Vagina (tissue), 2 donors: ENCODE measurements at regions not wholly inside any gene's neighbourhood (a gene's known extent, or its start where the extent isn't known, plus 50 kb on each side); places are given as distances from the start of the nearest gene placed in this dataset.

Experiments used
- DNase-seq, 2 donors: peaks; one replicate each; pipeline ENCODE4 v3.0.0-alpha.2; 2017; ENCODE audit errors: extremely low spot score in 2 of 2
- H3K27ac ChIP-seq: fragments of 200-600 bp; sonication (generic); one replicate; pipeline ENCODE4 v1.5.1; 2019
- H3K27me3 ChIP-seq: fragments of 200-600 bp; sonication (generic); one replicate; pipeline ENCODE4 v1.5.1; 2019
- H3K36me3 ChIP-seq, 2 donors: fragments of 200-600 bp; sonication (generic); one replicate each; pipeline ENCODE4 v1.5.1; 2017 to 2019
- H3K4me1 ChIP-seq: fragments of 200-600 bp; sonication (generic); one replicate; pipeline ENCODE4 v1.5.1; 2019
- H3K4me3 ChIP-seq, 2 donors: fragments of 200-600 bp; sonication (generic); 1 replicate in 1 of 2; 2 replicates in 1 of 2; pipeline ENCODE4 v1.5.1; 2016 to 2019
- H3K9me3 ChIP-seq: fragments of 200-600 bp; sonication (generic); one replicate; pipeline ENCODE4 v1.5.1; 2019
- POLR2A ChIP-seq, 2 donors: fragments of 450-650 bp; IDR thresholded peaks; one replicate each; pipeline ENCODE4 v1.6.1; 2017; ENCODE audit warnings: antibody characterized with exemption in 2 of 2, mild to moderate bottlenecking in 2 of 2, moderate library complexity in 2 of 2
- POLR2AphosphoS5 ChIP-seq, 2 donors: sonication (generic); formaldehyde crosslinking; IDR thresholded peaks; one replicate each; pipeline ENCODE4 v1.9.0; 2017; ENCODE audit warnings: antibody characterized with exemption in 2 of 2, mild to moderate bottlenecking in 2 of 2, low read depth in 1 of 2; ENCODE audit not compliant: insufficient read depth in 1 of 2
- intact Hi-C: fragments of 100-400 bp; cut with DNase I; formaldehyde crosslinking; loops from one replicate; pipeline ENCODE4 v1.15.1; 2023
- TF ChIP-seq, protein P1 (sequence below), 3 experiments: fragments of 450-650 bp in 2 of 3; fragments of 200-600 bp in 1 of 3; sonication (generic) in 1 of 3; IDR thresholded peaks; one replicate each; pipeline ENCODE4 v1.5.1; 2017 to 2019; ENCODE audit warnings: antibody characterized with exemption in 3 of 3, mild to moderate bottlenecking in 2 of 3, moderate library complexity in 2 of 3

DNA sequence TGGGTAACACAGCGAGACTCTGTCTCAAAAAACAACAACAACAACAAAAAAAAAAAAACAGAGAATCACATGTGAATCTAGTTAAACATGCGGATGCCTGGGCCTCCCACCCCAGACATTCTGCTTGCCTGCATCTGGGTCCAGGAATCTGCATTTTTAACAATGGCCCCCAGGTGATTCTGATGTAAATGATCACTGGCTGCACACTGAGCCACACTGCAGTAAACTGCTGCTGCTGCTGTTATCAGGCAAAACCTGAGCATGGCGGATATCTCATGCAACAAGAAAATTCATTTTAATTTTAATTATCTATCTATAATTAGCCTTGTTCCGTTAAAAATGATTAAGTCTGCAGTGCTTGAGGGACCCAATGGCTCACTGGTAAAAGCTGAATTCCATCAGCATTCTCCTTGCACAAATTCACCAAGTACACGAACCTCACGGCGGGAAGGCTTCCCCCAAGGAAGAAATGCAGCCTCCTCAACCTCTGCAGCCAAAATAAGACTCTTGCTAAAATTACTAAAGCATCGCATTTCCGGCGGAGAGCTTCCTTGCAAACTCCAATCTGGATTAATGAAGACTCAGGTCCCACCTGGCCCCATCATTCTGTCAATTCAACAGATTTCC lies 81.6 kb upstream of the SNX9 start:
- TF ChIP-seq, protein P1, sequence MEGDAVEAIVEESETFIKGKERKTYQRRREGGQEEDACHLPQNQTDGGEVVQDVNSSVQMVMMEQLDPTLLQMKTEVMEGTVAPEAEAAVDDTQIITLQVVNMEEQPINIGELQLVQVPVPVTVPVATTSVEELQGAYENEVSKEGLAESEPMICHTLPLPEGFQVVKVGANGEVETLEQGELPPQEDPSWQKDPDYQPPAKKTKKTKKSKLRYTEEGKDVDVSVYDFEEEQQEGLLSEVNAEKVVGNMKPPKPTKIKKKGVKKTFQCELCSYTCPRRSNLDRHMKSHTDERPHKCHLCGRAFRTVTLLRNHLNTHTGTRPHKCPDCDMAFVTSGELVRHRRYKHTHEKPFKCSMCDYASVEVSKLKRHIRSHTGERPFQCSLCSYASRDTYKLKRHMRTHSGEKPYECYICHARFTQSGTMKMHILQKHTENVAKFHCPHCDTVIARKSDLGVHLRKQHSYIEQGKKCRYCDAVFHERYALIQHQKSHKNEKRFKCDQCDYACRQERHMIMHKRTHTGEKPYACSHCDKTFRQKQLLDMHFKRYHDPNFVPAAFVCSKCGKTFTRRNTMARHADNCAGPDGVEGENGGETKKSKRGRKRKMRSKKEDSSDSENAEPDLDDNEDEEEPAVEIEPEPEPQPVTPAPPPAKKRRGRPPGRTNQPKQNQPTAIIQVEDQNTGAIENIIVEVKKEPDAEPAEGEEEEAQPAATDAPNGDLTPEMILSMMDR (IDR thresholded peaks at IDR 0.05) = no peak
- no peak for TF ChIP-seq POLR2A (IDR thresholded peaks at IDR 0.05)
- no peak for TF ChIP-seq POLR2AphosphoS5 (IDR thresholded peaks at IDR 0.05; ENCODE audit: insufficient read depth in 1 of 2, low read depth in 1 of 2)
- peaks cover 24% of the 10 kb centered on the region for H3K4me1 ChIP-seq
- peak overlapping the region in 1 of 2 donors; percentile 9 for H3K4me3 ChIP-seq
- peak overlapping the region; percentile 57 for H3K27ac ChIP-seq
- H3K27me3 ChIP-seq = no peaks in the 10 kb centered on the region
- H3K36me3 ChIP-seq = no peaks in the 10 kb centered on the region
- H3K9me3 ChIP-seq = no peaks in the 10 kb centered on the region
- DNase-seq = no peak
- intact Hi-C loops = no loop called here

DNA sequence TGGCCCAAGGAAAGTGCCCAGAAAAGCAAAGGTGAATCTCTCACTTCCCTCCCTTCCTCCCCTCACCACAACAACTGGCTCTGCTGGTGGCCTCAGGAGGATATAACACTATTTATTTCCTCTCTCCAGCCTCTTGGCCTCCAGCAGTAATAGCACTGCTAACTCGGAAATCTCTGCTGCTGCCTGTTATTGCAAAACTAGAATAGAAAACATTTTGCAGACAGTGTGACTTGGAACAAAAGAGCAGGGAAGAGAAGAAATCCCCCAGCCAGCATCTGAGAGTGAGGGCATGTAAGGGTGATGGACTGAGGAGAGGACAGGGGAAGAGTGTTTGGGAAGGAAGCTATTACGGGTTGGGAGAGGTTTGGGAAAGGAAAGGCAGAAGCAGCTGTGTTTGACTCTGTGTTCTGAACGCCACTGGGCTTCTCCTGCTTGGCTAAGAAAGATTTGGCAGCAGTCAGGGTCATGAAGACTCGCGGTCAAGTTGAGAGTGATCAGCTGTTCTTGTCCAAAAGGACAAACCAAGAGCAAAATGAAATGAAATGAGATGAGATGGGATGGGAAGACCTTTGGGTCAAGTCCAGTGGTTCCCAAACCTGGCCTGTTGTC lies 81.0 kb upstream of the SNX9 start:
- peak overlapping the region; percentile 57 for H3K27ac ChIP-seq

DNA sequence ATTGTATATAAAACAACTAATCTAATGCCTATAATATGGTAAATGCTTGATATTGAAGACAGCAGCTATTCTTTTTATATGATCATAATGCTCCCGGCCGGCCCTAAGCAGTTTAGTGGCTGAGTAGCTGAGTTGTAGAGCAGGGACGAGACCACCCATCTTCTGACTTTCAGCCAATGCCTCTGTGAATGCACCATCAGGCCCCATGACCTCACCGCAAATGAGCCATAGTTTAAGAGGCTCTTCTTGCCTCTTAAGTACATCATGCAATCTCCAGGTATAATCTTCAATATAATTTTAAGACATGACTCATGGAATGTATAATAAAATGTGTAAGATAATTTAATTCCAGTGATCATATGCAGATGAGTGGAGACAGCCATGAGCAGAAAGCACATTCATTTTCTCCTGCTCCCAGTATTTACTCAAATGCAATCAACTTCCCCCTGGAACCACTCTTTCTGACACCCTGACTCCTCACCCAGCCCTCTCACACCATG lies 78.9 kb upstream of the SNX9 start:
- H3K9me3 ChIP-seq = no peaks in the 10 kb centered on the region
- H3K4me1 ChIP-seq = peaks cover 24% of the 10 kb centered on the region
- intact Hi-C loops = no loop called here
- no peak overlapping the region for H3K27ac ChIP-seq
- no peak overlapping the region for H3K4me3 ChIP-seq
- TF ChIP-seq, protein P1 (IDR thresholded peaks at IDR 0.05) = no peak
- TF ChIP-seq POLR2A (IDR thresholded peaks at IDR 0.05) (no peak), POLR2AphosphoS5 (IDR thresholded peaks at IDR 0.05; ENCODE audit: insufficient read depth in 1 of 2, low read depth in 1 of 2) (no peak)
- no peak for DNase-seq
- no peaks in the 10 kb centered on the region for H3K36me3 ChIP-seq
- no peaks in the 10 kb centered on the region for H3K27me3 ChIP-seq

More for the DNA sequence above, 81.0 kb upstream of the SNX9 start:
- Histone ChIP-seq H3K36me3 (no peaks in the 10 kb centered on the region), H3K4me3 (peak overlapping the region in 1 of 2 donors; percentile 9), H3K27me3 (no peaks in the 10 kb centered on the region), H3K4me1 (peaks cover 24% of the 10 kb centered on the region), H3K9me3 (no peaks in the 10 kb centered on the region)
- intact Hi-C loops = no loop called here
- TF ChIP-seq POLR2A (IDR thresholded peaks at IDR 0.05) (no peak), POLR2AphosphoS5 (IDR thresholded peaks at IDR 0.05; ENCODE audit: insufficient read depth in 1 of 2, low read depth in 1 of 2) (peak in 1 of 2 donors; percentile 6)
- TF ChIP-seq, protein P1 (IDR thresholded peaks at IDR 0.05) = no peak
- no peak for DNase-seq

DNA sequence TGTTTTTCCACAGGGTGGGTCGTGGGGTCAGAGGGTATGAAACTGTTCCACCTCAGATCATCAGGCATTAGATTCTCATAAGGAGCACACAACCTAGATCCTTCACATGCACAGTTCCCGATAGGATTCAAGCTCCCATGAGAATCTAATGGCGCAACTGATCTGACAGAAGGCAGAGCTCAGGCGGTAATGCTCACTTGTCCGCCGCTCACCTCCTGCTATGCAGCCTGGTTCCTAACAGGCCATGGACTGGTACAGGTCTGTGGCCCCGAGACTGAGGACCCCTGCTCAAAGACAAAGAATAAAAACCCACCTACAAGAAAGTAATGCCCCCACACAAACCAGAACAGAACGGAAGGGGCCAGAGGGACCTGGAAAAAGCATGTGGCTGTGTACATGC lies 76.1 kb upstream of the SNX9 start:
- no peaks in the 10 kb centered on the region for H3K36me3 ChIP-seq

More for the DNA sequence above, 76.1 kb upstream of the SNX9 start:
- H3K4me3 ChIP-seq = no peak overlapping the region
- TF ChIP-seq, protein P1 (IDR thresholded peaks at IDR 0.05) = no peak
- TF ChIP-seq POLR2AphosphoS5 (IDR thresholded peaks at IDR 0.05; ENCODE audit: insufficient read depth in 1 of 2, low read depth in 1 of 2) (no peak), POLR2A (IDR thresholded peaks at IDR 0.05) (no peak)
- peaks cover 13% of the 10 kb centered on the region for H3K4me1 ChIP-seq
- no peak for DNase-seq
- H3K27me3 ChIP-seq = no peaks in the 10 kb centered on the region
- intact Hi-C loops = no loop called here
- H3K27ac ChIP-seq = no peak overlapping the region
- no peaks in the 10 kb centered on the region for H3K9me3 ChIP-seq
